Right lobe of liver (tissue), 6 donors: ENCODE measurements at regions not wholly inside any gene's neighbourhood (a gene's known extent, or its start where the extent isn't known, plus 50 kb on each side); places are given as distances from the start of the nearest gene placed in this dataset.

Source experiments
- ATAC-seq, 4 donors: fragments of 200-7000 bp; cut with Tn5 transposase; one replicate each; pipeline ENCODE4 v1.9.1; 2020; ENCODE audit warnings: mild to moderate bottlenecking in 4 of 4, moderate library complexity in 4 of 4
- DNase-seq, 3 donors: peaks; one replicate each; pipeline ENCODE4 v3.0.0-alpha.2; 2020
- H3K27ac ChIP-seq, 3 donors: fragments of 200-600 bp; one replicate each; pipeline ENCODE4 v1.8.0; 2022
- H3K27me3 ChIP-seq, 2 donors: fragments of 200-600 bp; one replicate each; pipeline ENCODE4 v1.8.0; 2022
- H3K36me3 ChIP-seq, 4 donors: fragments of 200-600 bp; sonication (generic) in 1 of 4; one replicate each; pipeline versions ENCODE4 v1.5.1 to v1.8.0; 2017 to 2022; ENCODE audit warnings: control low read depth in 1 of 4
- H3K4me1 ChIP-seq, 4 donors: fragments of 200-600 bp; sonication (generic) in 1 of 4; one replicate each; pipeline versions ENCODE4 v1.5.1 to v1.8.0; 2017 to 2022; ENCODE audit warnings: control low read depth in 1 of 4
- H3K4me3 ChIP-seq, 3 donors: fragments of 200-600 bp; one replicate each; pipeline ENCODE4 v1.8.0; 2022
- H3K9me3 ChIP-seq, 4 donors: fragments of 200-600 bp; sonication (generic) in 1 of 4; one replicate each; pipeline versions ENCODE4 v1.5.1 to v1.8.0; 2017 to 2022; ENCODE audit warnings: control low read depth in 1 of 4
- POLR2A ChIP-seq: fragments of 450-650 bp; IDR thresholded peaks from one replicate; pipeline ENCODE4 v1.6.1; 2017; ENCODE audit warnings: antibody characterized with exemption, mild to moderate bottlenecking
- WGBS: methylation state at CpG from one replicate; pipeline ENCODE4 v1.1.6; 2018; ENCODE audit warnings: low coverage, low lambda C conversion rate; ENCODE audit not compliant: insufficient coverage; ENCODE audit errors: missing lambda C conversion rate; 5-methylcytosine and 5-hydroxymethylcytosine counted together
- intact Hi-C, 2 donors: fragments of 100-400 bp; cut with DNase I; formaldehyde crosslinking; loops; one replicate each; pipeline versions ENCODE4 v1.11.2 to v1.14.1; 2022
- TF ChIP-seq, protein P1 (sequence below), 4 donors: fragments of 200-600 bp in 3 of 4; fragments of 450-650 bp in 1 of 4; IDR thresholded peaks; one replicate each; pipeline versions ENCODE4 v1.5.1 to v1.8.0; 2016 to 2022; ENCODE audit warnings: antibody characterized with exemption in 4 of 4, mild to moderate bottlenecking in 2 of 4
- donor health status: DM: no; HTN: yes; CAD: no.
- donor health status: DM: no; HTN: no; CAD: no.
- donor health status: DM: no; HTN: no; CAD: no.
- donor health status: DM: no; HTN: yes; CAD: no.
- donor health status: DM: no; HTN: yes; CAD: no.

DNA sequence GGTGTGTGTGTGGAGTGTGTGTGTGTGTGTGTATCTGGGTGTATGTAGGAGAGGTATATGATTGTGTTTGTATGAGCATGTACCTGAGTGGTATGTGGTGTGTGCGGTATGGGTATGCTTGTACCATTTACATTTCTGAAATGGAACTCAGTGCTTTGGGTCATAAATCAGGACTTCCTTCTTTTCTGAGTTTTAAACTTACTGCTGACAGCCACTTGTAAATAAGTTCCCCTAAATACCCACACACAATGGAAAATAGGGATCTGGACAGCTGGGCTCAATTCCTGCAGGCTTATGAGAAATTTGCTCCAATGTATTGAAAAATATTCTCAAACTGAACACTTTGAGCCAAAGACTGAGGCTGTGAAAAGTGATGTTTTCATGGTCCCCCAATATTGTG lies 293.6 kb downstream of the HLX start:
- Histone ChIP-seq H3K27ac (no peak overlapping the region), H3K4me1 (no peaks in the 10 kb centered on the region), H3K9me3 (no peaks in the 10 kb centered on the region), H3K36me3 (no peaks in the 10 kb centered on the region), H3K4me3 (no peak overlapping the region), H3K27me3 (no peaks in the 10 kb centered on the region)
- TF ChIP-seq, protein P1, sequence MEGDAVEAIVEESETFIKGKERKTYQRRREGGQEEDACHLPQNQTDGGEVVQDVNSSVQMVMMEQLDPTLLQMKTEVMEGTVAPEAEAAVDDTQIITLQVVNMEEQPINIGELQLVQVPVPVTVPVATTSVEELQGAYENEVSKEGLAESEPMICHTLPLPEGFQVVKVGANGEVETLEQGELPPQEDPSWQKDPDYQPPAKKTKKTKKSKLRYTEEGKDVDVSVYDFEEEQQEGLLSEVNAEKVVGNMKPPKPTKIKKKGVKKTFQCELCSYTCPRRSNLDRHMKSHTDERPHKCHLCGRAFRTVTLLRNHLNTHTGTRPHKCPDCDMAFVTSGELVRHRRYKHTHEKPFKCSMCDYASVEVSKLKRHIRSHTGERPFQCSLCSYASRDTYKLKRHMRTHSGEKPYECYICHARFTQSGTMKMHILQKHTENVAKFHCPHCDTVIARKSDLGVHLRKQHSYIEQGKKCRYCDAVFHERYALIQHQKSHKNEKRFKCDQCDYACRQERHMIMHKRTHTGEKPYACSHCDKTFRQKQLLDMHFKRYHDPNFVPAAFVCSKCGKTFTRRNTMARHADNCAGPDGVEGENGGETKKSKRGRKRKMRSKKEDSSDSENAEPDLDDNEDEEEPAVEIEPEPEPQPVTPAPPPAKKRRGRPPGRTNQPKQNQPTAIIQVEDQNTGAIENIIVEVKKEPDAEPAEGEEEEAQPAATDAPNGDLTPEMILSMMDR (IDR thresholded peaks at IDR 0.05) = no peak
- no peak for TF ChIP-seq POLR2A
- no peak for DNase-seq
- ATAC-seq = no peak
- WGBS = 86% methylated on average over 1 of the region's 1 CpG
- intact Hi-C loops = no loop called here

- no peaks in the 10 kb centered on the region for H3K27me3 ChIP-seq
- WGBS = 56% methylated on average over 5 of the region's 8 CpGs
- ATAC-seq (peak in 2 of 4 donors; percentile 21 to 27), DNase-seq (peak in 1 of 3 donors; percentile 17)
- H3K36me3 ChIP-seq = no peaks in the 10 kb centered on the region
- no peaks in the 10 kb centered on the region for H3K4me1 ChIP-seq
- H3K27ac ChIP-seq = no peak overlapping the region
- H3K4me3 ChIP-seq = no peak overlapping the region
- intact Hi-C loops = no loop called here
- no peak for TF ChIP-seq POLR2A
- TF ChIP-seq, protein P1 (IDR thresholded peaks at IDR 0.05) = peak in 1 of 4 donors; percentile 18
- no peaks in the 10 kb centered on the region for H3K9me3 ChIP-seq
Measured at GRCh38 chr1:221174330-221174993, 295.2 kb downstream of the HLX start.

- 83% methylated on average over 1 of the region's 2 CpGs for WGBS
- ATAC-seq = no peak
- no peak for DNase-seq
Measured at GRCh38 chr1:221175249-221175648, 296.0 kb downstream of the HLX start.

GRCh38 chr1:221180704-221181368 lies 301.6 kb downstream of the HLX start:
- no peaks in the 10 kb centered on the region for H3K36me3 ChIP-seq
- no peak for TF ChIP-seq POLR2A
- TF ChIP-seq, protein P1 (IDR thresholded peaks at IDR 0.05) = no peak
- 82% methylated on average over 1 of the region's 1 CpG for WGBS
- intact Hi-C loops = no loop called here
- H3K4me3 ChIP-seq = no peak overlapping the region
- H3K4me1 ChIP-seq = no peaks in the 10 kb centered on the region
- H3K9me3 ChIP-seq = no peaks in the 10 kb centered on the region
- H3K27ac ChIP-seq = no peak overlapping the region
- DNase-seq (no peak), ATAC-seq (no peak)
- H3K27me3 ChIP-seq = no peaks in the 10 kb centered on the region

More at GRCh38 chr1:221175249-221175648, 296.0 kb downstream of the HLX start:
- intact Hi-C loops = no loop called here
- Histone ChIP-seq H3K27me3 (no peaks in the 10 kb centered on the region), H3K4me3 (no peak overlapping the region), H3K9me3 (no peaks in the 10 kb centered on the region), H3K4me1 (no peaks in the 10 kb centered on the region), H3K36me3 (no peaks in the 10 kb centered on the region), H3K27ac (no peak overlapping the region)
- TF ChIP-seq, protein P1 (IDR thresholded peaks at IDR 0.05) = no peak
- no peak for TF ChIP-seq POLR2A
